GM18502 (cell line): ENCODE measurements at regions not wholly inside any gene's neighbourhood (a gene's known extent, or its start where the extent isn't known, plus 50 kb on each side); places are given as distances from the start of the nearest gene placed in this dataset.

Experiments used
- ATAC-seq: cut with Tn5 transposase; IDR thresholded peaks from one replicate; pipeline ENCODE4 v1.9.1; 2021; ENCODE audit warnings: mild to moderate bottlenecking; ENCODE audit not compliant: unreplicated experiment, poor library complexity

- ATAC-seq: no peak
Observed at GRCh38 chr10:60669501-60669900, 108.8 kb upstream of the CDK1 start.

- ATAC-seq: no peak
Observed at GRCh38 chr10:60666221-60666620, 112.1 kb upstream of the CDK1 start.

- no peak for ATAC-seq
Observed at GRCh38 chr10:60664859-60665258, 113.4 kb upstream of the CDK1 start.

GRCh38 chr10:60663850-60664249, 114.4 kb upstream of the CDK1 start:
- ATAC-seq: no peak

GRCh38 chr10:60662917-60663614, 115.2 kb upstream of the CDK1 start:
- ATAC-seq: no peak

- no peak for ATAC-seq
Observed at GRCh38 chr10:60661637-60662036, 116.6 kb upstream of the CDK1 start.

GRCh38 chr10:60660625-60661024, 117.7 kb upstream of the CDK1 start:
- ATAC-seq: no peak

- ATAC-seq: no peak
Observed at GRCh38 chr10:60654813-60655464, 123.3 kb upstream of the CDK1 start.

GRCh38 chr10:60652628-60653027, 125.7 kb upstream of the CDK1 start:
- peak; percentile 90 for ATAC-seq

GRCh38 chr10:60650378-60650800, 127.9 kb upstream of the CDK1 start:
- no peak for ATAC-seq

GRCh38 chr10:60649485-60650377, 128.5 kb upstream of the CDK1 start:
- no peak for ATAC-seq

- no peak for ATAC-seq
Observed at GRCh38 chr10:60648761-60649160, 129.5 kb upstream of the CDK1 start.

GRCh38 chr10:60646966-60647796, 131.1 kb upstream of the CDK1 start:
- ATAC-seq: peak; percentile 68

- no peak for ATAC-seq
Observed at GRCh38 chr10:60645980-60646379, 132.3 kb upstream of the CDK1 start.

- ATAC-seq: no peak
Observed at GRCh38 chr10:60644436-60645130, 133.7 kb upstream of the CDK1 start.

- ATAC-seq: no peak
Observed at GRCh38 chr10:60643874-60644273, 134.4 kb upstream of the CDK1 start.

GRCh38 chr10:60629332-60629731, 148.9 kb upstream of the CDK1 start:
- ATAC-seq: no peak

- ATAC-seq: no peak
Observed at GRCh38 chr10:60627778-60628748, 150.2 kb upstream of the CDK1 start.
